Karpas-422 (cell line): ENCODE measurements at regions not wholly inside any gene's neighbourhood (a gene's known extent, or its start where the extent isn't known, plus 50 kb on each side); places are given as distances from the start of the nearest gene placed in this dataset.

Experiments
- DNase-seq: peaks from one replicate; pipeline ENCODE4 v3.0.0-alpha.2; 2015
- H2AFZ ChIP-seq: fragments of 200-600 bp; sonication (generic); 2 replicates; pipeline ENCODE4 v1.6.1; 2014; ENCODE audit warnings: antibody characterized with exemption, low read length, mixed read lengths
- H3K27ac ChIP-seq: fragments of 200-600 bp; sonication (generic); 2 replicates; pipeline ENCODE4 v1.5.1; 2014; ENCODE audit warnings: mild to moderate bottlenecking, low read length, moderate library complexity
- H3K27me3 ChIP-seq: fragments of 200-600 bp; sonication (generic); 2 replicates; pipeline ENCODE4 v1.6.1; 2014; ENCODE audit warnings: low read length, mixed read lengths
- H3K36me3 ChIP-seq: fragments of 200-600 bp; sonication (generic); 2 replicates; pipeline ENCODE4 v1.6.1; 2014; ENCODE audit warnings: low read length, mixed read lengths; ENCODE audit not compliant: insufficient read depth
- H3K4me1 ChIP-seq: fragments of 200-600 bp; sonication (generic); 2 replicates; pipeline ENCODE4 v1.6.1; 2014; ENCODE audit warnings: mild to moderate bottlenecking, low read length, mixed read lengths
- H3K4me2 ChIP-seq: fragments of 200-600 bp; sonication (generic); 2 replicates; pipeline ENCODE4 v1.6.1; 2014; ENCODE audit warnings: low read length, low read depth, mild to moderate bottlenecking; ENCODE audit not compliant: poor library complexity, severe bottlenecking
- H3K4me3 ChIP-seq: fragments of 200-600 bp; sonication (generic); 2 replicates; pipeline ENCODE4 v1.5.1; 2014; ENCODE audit warnings: mild to moderate bottlenecking, antibody characterized with exemption, low read length, mixed read lengths
- H3K79me2 ChIP-seq: fragments of 200-600 bp; sonication (generic); 2 replicates; pipeline ENCODE4 v1.6.1; 2014; ENCODE audit warnings: mild to moderate bottlenecking, low read length, mixed read lengths
- H3K9ac ChIP-seq: fragments of 200-600 bp; sonication (generic); 2 replicates; pipeline ENCODE4 v1.6.0; 2014; ENCODE audit warnings: low read length
- H3K9me2 ChIP-seq: fragments of 200-600 bp; sonication (generic), shearing (Covaris generic); replicated peaks from 2 replicates; pipeline ENCODE4 v1.6.0; 2014; ENCODE audit warnings: mild to moderate bottlenecking, low read length, moderate library complexity; ENCODE audit not compliant: insufficient read depth
- H3K9me3 ChIP-seq: fragments of 300-700, 200-600 bp; sonication (generic); 2 replicates; pipeline ENCODE4 v1.6.1; 2014; ENCODE audit warnings: low read length, mixed read lengths
- H4K20me1 ChIP-seq: fragments of 200-600 bp; sonication (generic); 2 replicates; pipeline ENCODE4 v1.6.1; 2014; ENCODE audit warnings: mild to moderate bottlenecking, antibody characterized with exemption, low read length, low read depth; ENCODE audit not compliant: insufficient read depth

- no peak overlapping the region for H3K4me3 ChIP-seq
- no peaks in the 10 kb centered on the region for H3K79me2 ChIP-seq
Measured at GRCh38 chr2:48240912-48241311, 73.6 kb upstream of the FOXN2 start.

GRCh38 chr2:48247206-48247605 lies 67.3 kb upstream of the FOXN2 start:
- H3K4me3 ChIP-seq: no peak overlapping the region
- H3K27me3 ChIP-seq: no peaks in the 10 kb centered on the region
- H4K20me1 ChIP-seq: no peaks in the 10 kb centered on the region
- no peaks in the 10 kb centered on the region for H3K4me1 ChIP-seq
- no peaks in the 10 kb centered on the region for H3K36me3 ChIP-seq
- no peak overlapping the region for H2AFZ ChIP-seq
- no peak for DNase-seq
- no peaks in the 10 kb centered on the region for H3K79me2 ChIP-seq
- H3K9me3 ChIP-seq: no peaks in the 10 kb centered on the region
- H3K4me2 ChIP-seq: no peak overlapping the region
- no peak overlapping the region for H3K27ac ChIP-seq
- no peak overlapping the region for H3K9ac ChIP-seq
- H3K9me2 ChIP-seq: no peaks in the 10 kb centered on the region

More at GRCh38 chr2:48240912-48241311, 73.6 kb upstream of the FOXN2 start:
- H3K9me2 ChIP-seq: no peaks in the 10 kb centered on the region
- H3K9me3 ChIP-seq: no peaks in the 10 kb centered on the region
- no peaks in the 10 kb centered on the region for H3K36me3 ChIP-seq
- no peaks in the 10 kb centered on the region for H3K4me1 ChIP-seq
- H3K27me3 ChIP-seq: no peaks in the 10 kb centered on the region
- H3K4me2 ChIP-seq: no peak overlapping the region
- no peak overlapping the region for H3K27ac ChIP-seq
- no peak overlapping the region for H3K9ac ChIP-seq
- H4K20me1 ChIP-seq: no peaks in the 10 kb centered on the region
- DNase-seq: no peak
- H2AFZ ChIP-seq: no peak overlapping the region

DNA sequence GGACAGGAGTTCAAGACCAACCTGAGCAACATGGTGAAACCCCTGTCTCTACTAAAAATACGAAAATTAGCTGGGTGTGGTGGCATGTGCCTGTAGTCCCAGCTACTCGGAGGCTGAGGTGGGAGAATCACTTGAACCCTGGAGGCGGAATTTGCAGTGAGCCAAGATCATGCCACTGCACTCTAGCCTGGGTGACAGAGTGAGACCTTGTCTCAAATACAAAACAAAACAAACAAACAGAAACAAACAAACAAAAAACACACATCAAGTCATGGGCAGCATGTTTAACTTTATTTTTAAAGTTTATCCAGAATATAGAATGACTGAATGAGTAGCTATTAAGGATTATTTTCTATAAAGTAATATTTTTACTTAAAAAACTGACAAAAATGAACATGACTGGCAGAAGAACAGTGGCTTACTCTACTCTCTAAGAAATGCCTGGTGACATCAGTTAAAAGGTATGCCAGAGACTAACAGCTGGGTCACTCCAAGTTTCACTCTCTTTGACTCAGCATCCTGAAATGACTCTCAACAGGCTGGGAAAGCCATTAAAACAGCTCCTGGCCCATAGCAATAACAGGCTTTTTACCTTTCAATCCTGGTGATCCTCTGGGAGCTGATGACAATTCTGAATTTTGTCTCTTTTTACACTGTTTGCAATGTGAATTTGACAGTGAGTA lies 66.1 kb upstream of the FOXN2 start:
- Histone ChIP-seq H3K27me3 (no peaks in the 10 kb centered on the region), H3K36me3 (no peaks in the 10 kb centered on the region), H4K20me1 (no peaks in the 10 kb centered on the region), H3K9me2 (no peaks in the 10 kb centered on the region), H3K4me1 (no peaks in the 10 kb centered on the region), H3K4me3 (no peak overlapping the region), H3K79me2 (no peaks in the 10 kb centered on the region), H3K27ac (no peak overlapping the region), H3K4me2 (no peak overlapping the region), H3K9me3 (no peaks in the 10 kb centered on the region), H3K9ac (no peak overlapping the region), H2AFZ (no peak overlapping the region)
- no peak for DNase-seq

DNA sequence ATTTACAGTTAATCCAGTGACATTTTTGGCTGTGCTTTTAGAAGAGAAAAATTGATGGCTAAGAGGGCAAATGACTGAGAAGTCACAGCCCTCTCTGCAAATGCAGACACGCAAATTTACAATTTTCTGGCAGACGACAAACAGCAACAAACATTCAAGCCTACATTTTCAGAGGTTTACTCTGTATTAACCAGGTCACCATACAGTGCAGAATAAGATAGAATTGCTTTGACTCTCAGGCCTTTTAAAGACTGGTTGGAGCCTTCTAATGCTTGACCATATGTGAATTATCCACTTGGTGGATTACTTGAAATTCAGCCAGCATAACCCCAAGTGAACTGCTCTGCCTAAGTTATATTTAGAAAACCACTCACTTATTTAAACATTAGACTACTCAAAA lies 65.5 kb upstream of the FOXN2 start:
- no peaks in the 10 kb centered on the region for H3K36me3 ChIP-seq
- H4K20me1 ChIP-seq: no peaks in the 10 kb centered on the region
- H3K9me3 ChIP-seq: no peaks in the 10 kb centered on the region
- DNase-seq: no peak
- H3K79me2 ChIP-seq: no peaks in the 10 kb centered on the region
- H3K9me2 ChIP-seq: no peaks in the 10 kb centered on the region
- no peak overlapping the region for H3K27ac ChIP-seq
- no peak overlapping the region for H3K4me2 ChIP-seq
- no peaks in the 10 kb centered on the region for H3K4me1 ChIP-seq
- no peak overlapping the region for H2AFZ ChIP-seq
- no peaks in the 10 kb centered on the region for H3K27me3 ChIP-seq
- H3K4me3 ChIP-seq: no peak overlapping the region
- no peak overlapping the region for H3K9ac ChIP-seq

- Histone ChIP-seq H3K4me2 (no peak overlapping the region), H3K4me1 (no peaks in the 10 kb centered on the region), H3K9me3 (no peaks in the 10 kb centered on the region), H3K27ac (no peak overlapping the region), H2AFZ (no peak overlapping the region), H4K20me1 (no peaks in the 10 kb centered on the region), H3K4me3 (no peak overlapping the region), H3K9ac (no peak overlapping the region), H3K27me3 (no peaks in the 10 kb centered on the region), H3K79me2 (no peaks in the 10 kb centered on the region), H3K36me3 (no peaks in the 10 kb centered on the region), H3K9me2 (no peaks in the 10 kb centered on the region)
- no peak for DNase-seq
Measured at GRCh38 chr2:48249631-48250473, 64.6 kb upstream of the FOXN2 start.

- Histone ChIP-seq H3K27ac (no peak overlapping the region), H3K9me2 (no peaks in the 10 kb centered on the region), H3K27me3 (no peaks in the 10 kb centered on the region), H3K4me3 (no peak overlapping the region), H2AFZ (no peak overlapping the region), H3K4me1 (no peaks in the 10 kb centered on the region), H3K79me2 (no peaks in the 10 kb centered on the region), H3K36me3 (no peaks in the 10 kb centered on the region), H3K9me3 (no peaks in the 10 kb centered on the region), H3K9ac (no peak overlapping the region), H4K20me1 (no peaks in the 10 kb centered on the region), H3K4me2 (no peak overlapping the region)
- DNase-seq: no peak
Measured at GRCh38 chr2:48250474-48250844, 64.0 kb upstream of the FOXN2 start.

- no peaks in the 10 kb centered on the region for H3K36me3 ChIP-seq
- no peaks in the 10 kb centered on the region for H3K9me2 ChIP-seq
- no peak overlapping the region for H3K9ac ChIP-seq
- H3K27me3 ChIP-seq: no peaks in the 10 kb centered on the region
- no peaks in the 10 kb centered on the region for H3K9me3 ChIP-seq
- H4K20me1 ChIP-seq: no peaks in the 10 kb centered on the region
- H3K4me1 ChIP-seq: no peaks in the 10 kb centered on the region
- no peak overlapping the region for H3K4me2 ChIP-seq
- no peak for DNase-seq
- H2AFZ ChIP-seq: no peak overlapping the region
- no peaks in the 10 kb centered on the region for H3K79me2 ChIP-seq
- H3K4me3 ChIP-seq: no peak overlapping the region
- H3K27ac ChIP-seq: no peak overlapping the region
Measured at GRCh38 chr2:48250943-48251342, 63.5 kb upstream of the FOXN2 start.

DNA sequence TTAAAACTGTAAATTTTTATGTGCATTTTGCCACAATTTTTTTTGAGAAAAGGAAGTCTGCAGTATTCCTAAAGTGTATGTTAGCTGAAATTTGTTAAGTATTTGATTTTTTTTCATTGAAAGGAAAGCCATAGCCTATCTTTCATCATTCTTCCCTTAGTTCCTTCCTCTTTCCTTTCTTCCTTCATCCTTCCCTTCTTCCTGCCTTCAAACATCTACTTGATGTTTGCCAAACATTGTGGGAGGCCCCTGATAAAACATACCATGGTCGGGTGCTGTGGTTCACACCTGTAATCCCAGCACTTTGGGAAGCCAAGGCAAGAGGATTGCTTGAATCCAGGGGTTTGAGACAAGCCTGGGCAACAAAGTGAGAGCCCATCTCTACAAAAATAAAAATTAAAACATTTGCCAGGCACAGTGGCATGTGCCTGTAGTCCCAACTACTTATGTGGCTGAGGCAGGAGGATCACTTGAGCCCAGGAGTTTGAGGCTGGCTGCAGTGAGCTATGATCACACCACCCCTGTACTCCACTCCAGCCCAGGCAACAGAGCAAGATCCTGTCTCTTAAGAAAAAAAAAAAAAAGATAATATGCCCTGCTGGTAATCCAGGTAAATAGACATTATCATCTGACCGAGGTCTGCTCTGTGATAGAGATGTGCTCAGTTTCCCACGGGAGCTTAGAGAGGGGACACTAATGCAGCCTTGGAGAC lies 62.9 kb upstream of the FOXN2 start:
- Histone ChIP-seq H3K27ac (no peak overlapping the region), H3K4me1 (no peaks in the 10 kb centered on the region), H4K20me1 (no peaks in the 10 kb centered on the region), H3K4me2 (no peak overlapping the region), H3K9me2 (no peaks in the 10 kb centered on the region), H3K9me3 (no peaks in the 10 kb centered on the region), H3K9ac (no peak overlapping the region), H3K27me3 (no peaks in the 10 kb centered on the region), H2AFZ (no peak overlapping the region), H3K79me2 (no peaks in the 10 kb centered on the region), H3K36me3 (no peaks in the 10 kb centered on the region), H3K4me3 (no peak overlapping the region)
- no peak for DNase-seq
